ENCODE measurements at regions not wholly inside any gene's neighbourhood (a gene's known extent, or its start where the extent isn't known, plus 50 kb on each side); places are given as distances from the start of the nearest gene placed in this dataset.

- TF ChIP-seq GATA2 (IDR thresholded peaks at IDR 0.05; ENCODE audit: low read depth, low read length) = no peak
- no peak for TF ChIP-seq GATA3 (IDR thresholded peaks at IDR 0.05; ENCODE audit: low read depth, low read length)
Measured at GRCh38 chr14:59036134-59036533, 152.3 kb upstream of the DAAM1 start.
